HG02973 (cell line): ENCODE measurements at regions not wholly inside any gene's neighbourhood (a gene's known extent, or its start where the extent isn't known, plus 50 kb on each side); places are given as distances from the start of the nearest gene placed in this dataset.
A peak's percentile ranks its signal among the peaks of the same experiment; 100 is the strongest.

ENCODE experiments used
- ATAC-seq: cut with Tn5 transposase; IDR thresholded peaks from one replicate; pipeline ENCODE4 v1.9.1; 2021; ENCODE audit warnings: moderate library complexity; ENCODE audit not compliant: unreplicated experiment

GRCh38 chr9:108565651-108566378 lies 290.0 kb downstream of the ACTL7B start:
- peak; percentile 87 for ATAC-seq

DNA sequence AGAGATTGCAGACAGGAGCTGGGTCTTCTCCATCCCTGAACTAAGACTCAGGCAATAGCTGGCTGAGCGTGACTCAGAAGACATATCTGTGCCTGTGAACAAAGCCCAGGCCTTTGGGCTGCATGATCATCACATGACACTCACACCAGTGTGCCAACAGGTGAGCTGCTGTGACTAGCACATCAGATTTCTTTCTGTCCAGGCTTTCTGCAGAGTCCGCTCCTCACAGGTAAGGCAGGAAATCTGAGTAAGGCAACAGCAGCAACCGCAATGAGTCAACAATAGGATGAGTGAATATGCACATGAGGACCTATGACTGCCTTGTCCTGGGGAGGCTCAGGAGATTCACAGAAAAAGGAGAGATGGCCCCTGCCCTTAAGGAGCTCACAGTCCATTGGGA lies 293.6 kb downstream of the ACTL7B start:
- ATAC-seq: no peak

DNA sequence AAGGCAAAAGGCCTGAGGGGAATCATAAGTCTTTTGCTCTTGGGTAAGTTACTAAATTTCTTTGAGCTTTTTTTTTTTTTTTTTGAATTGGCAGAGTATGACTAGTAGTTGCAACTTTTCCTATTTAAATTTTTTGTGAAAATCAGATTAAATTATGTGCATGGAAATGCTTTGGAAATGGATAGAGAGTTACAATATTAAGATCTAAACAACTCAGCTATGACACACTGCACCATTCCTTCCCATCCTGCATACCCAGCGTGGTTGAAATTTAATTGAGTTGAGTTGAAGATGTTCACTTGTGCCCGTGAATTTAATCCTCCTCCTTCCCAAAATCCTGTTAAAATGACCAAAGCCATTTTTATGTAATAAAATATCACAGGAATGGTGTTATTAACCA lies 296.4 kb downstream of the ACTL7B start:
- no peak for ATAC-seq

GRCh38 chr9:108554831-108555230 lies 301.0 kb downstream of the ACTL7B start:
- ATAC-seq: no peak

GRCh38 chr9:108553111-108553635 lies 302.6 kb downstream of the ACTL7B start:
- no peak for ATAC-seq

DNA sequence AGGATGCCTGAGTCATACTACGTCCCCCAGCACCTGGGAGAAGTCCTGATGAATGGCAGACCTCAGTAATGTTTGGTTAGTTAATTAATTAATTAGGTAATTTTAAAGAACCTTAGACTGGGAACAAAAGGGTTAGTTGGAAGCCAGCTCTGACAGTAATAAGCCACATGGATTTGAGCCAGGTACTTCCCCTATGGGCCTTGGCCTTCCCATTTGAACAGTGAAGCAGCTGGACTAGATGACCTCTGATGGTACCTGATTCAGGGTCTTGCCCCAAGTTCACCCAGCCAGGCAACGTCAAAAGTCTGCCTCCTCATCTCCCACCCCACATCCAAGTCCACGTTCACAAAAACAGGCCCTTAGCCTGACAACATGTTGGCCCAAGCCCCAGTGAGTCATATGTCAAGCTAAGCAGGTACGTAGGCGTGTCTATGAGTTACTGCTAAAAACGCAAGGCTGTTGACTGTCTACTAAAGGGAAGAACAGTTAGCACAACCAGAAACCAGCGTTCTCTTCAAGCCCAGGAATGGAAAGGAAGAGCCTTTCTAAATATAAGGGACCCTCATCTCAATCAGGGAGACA lies 303.2 kb downstream of the ACTL7B start:
- ATAC-seq: no peak

- no peak for ATAC-seq
Measured at GRCh38 chr9:108551030-108551841, 304.6 kb downstream of the ACTL7B start.

GRCh38 chr9:108550106-108550505 lies 305.7 kb downstream of the ACTL7B start:
- no peak for ATAC-seq

DNA sequence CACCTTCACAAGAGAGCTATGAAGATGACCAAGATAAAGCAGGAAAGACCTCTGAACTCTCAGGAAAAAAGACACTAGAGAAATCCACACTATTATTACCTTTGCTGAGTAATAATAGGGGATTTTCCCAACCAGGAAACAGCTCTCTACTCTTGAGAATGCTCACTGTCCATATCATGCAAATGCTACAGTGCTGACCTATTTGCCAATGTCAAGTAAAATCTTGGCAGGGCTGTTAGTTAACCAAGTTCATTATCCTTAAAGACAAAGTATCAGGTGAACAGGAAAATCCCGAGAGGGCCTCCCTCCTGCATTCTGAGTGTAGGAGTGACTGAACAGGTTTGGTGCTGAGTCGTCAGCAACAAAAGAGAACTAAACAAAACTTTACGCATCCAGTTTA lies 306.6 kb downstream of the ACTL7B start:
- ATAC-seq: no peak

DNA sequence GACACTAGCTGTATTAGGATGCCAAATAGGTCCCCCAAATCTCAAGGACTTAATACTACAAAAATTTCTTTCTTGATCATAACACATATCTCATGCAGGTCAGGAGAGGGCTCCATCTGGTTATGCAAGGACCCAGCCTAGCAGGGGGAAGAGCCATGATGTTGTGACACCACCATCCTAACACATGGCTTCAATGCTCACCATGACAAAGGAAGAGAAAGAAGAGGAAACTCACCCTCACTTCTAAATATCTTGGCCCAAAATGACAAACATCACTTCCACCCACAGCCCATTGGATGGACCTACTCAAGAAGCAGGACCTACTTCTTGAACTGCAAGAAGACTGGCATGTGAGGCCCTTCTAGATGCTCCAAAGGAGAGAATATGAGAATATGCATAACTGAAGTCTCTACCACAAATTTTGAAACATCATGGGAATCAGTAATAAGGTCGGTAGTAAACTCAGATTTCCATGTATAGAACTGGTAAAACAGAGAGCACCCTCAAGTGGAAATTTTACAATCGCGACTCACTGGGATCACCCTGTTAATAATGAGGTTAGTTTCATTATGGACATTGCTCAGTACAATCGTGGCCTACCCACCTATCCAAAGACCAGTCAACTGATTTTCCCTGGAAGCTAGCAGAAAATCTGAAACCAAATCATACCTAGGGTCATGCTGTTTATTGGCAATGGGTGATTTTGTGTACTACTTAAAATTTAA lies 308.2 kb downstream of the ACTL7B start:
- ATAC-seq: no peak

- ATAC-seq: no peak
Measured at GRCh38 chr9:108546215-108546614, 309.6 kb downstream of the ACTL7B start.

- ATAC-seq: no peak
Measured at GRCh38 chr9:108545436-108545835, 310.4 kb downstream of the ACTL7B start.

DNA sequence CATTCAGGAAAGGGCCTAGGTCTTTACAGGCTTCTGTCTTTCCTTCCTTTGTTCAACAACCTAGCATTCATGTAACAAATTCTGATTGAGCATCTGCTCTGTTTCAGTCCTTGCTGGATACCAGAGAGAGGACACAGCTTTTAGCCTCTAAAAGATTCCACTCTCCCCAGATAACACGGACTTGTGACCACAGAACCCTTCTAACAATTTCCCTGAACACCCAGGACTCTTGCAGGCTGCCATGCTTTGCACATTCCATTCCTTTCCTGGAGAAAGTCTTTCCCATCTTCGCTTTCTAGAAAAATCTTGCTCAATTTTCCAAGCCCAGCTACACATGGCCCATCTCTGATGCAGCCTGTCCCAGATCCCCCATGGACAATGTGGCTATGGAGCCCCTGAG lies 310.9 kb downstream of the ACTL7B start:
- no peak for ATAC-seq

DNA sequence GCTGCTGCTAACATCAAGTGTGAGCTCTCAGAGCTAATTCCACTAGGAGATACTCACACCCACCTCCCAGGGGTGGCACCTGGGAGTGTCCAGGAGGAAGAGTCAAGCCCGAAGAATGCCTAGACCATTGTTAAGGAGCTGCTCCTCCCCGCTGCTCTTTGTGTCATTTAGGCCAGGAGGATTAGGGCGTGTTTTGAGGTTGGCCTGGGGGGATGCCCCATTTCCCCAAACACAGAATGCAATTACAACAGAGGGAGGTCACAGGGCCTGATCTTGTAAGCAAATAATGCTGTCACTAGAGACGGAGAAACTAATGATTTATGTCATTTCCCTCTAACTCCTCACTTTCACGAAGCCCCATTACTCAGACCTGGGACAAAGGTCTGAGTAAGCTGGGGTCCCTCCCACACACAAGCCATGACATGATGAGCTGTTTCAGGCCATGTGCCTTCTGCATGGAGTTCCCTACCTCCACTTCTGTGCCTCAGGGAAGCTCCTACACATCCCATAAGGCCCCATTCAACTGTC lies 312.5 kb downstream of the ACTL7B start:
- ATAC-seq: no peak

DNA sequence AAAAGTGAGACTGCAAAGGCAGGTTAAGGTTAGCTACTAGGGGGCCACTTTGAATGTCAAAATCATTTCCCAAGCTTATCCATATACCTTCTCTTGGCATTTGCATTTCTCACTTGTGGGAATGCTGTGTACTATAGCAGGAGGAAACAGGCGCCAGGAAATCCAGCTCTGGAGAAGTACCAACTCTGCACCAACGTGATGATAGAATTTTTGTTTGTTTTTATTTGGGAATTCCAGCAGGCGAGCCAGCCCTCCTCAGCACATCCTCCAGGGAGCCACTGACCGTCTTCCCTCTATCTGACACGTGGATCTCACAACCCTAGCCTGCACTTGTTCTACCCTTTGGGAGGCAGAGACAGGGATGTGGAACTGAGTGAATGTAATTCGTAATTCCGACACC lies 318.0 kb downstream of the ACTL7B start:
- no peak for ATAC-seq

GRCh38 chr9:108536836-108537601 lies 318.8 kb downstream of the ACTL7B start:
- no peak for ATAC-seq

- peak; percentile 62 for ATAC-seq
Measured at GRCh38 chr9:108535526-108535925, 320.3 kb downstream of the ACTL7B start.

DNA sequence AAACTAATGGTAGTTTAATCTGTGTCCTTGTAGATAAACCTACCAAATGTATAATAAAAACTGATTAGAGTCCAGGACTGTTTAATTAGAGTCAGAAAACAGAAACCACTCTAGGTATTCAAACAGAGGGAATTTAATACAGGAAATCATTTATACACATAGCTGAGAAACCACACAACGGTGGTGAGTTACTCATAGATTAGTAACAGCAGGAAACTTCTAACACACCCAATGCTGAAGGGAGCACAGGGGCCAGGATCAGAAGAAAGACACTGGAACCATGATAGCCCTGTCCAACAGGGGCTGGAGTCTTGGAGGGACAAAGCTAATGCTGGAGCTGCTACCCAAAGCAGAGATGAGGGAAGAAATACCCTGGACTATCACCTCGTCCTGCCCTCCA lies 321.0 kb downstream of the ACTL7B start:
- no peak for ATAC-seq

DNA sequence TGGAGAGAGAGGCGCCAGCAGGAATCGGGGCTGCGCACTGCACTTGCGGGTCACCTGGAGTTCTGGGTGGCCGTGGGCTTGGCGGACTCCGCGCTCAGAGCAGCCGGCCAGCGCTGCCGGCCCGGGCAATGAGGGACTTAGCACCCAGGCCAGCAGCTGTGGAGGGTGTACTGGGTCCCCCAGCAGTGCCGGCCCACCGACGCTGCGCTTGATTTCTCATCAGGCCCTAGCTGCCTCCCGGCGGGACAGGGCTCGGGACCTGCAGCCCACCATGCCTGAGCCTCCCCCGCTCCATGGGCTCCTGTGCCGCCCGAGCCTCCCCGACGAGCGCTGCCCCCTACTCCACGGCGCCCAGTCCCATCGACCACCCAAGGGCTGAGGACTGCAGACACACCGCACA lies 325.6 kb downstream of the ACTL7B start:
- ATAC-seq: no peak

DNA sequence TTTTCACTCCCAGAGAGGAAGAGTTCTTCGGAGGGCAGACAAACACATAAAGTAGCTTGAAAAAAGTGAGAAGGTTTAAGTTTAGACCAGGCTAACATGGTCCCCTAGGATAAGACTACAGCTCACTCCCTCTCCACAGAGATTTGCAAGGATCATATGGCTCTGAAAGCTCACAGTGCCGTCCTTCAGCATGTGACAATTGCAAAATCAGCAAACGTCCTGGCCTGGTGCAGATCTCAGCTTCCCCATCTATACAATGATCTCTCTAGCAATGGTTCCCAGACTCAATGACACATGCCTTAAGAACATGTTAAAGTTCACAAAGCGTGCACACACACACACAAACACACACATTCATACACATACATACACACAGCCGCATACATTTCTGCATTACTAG lies 327.6 kb downstream of the ACTL7B start:
- no peak for ATAC-seq
